LHCN-M2 (cell line): ENCODE measurements at regions not wholly inside any gene's neighbourhood (a gene's known extent, or its start where the extent isn't known, plus 50 kb on each side); places are given as distances from the start of the nearest gene placed in this dataset.
"Not testable (repeated sequence)": the region's sequence is repeated elsewhere in the genome, so short reads cannot be mapped to it uniquely, and the experiment has no call there.

Experiments used
- DNase-seq: peaks from one replicate; pipeline ENCODE4 v3.0.0-alpha.2; 2012; ENCODE audit warnings: low read depth

DNA sequence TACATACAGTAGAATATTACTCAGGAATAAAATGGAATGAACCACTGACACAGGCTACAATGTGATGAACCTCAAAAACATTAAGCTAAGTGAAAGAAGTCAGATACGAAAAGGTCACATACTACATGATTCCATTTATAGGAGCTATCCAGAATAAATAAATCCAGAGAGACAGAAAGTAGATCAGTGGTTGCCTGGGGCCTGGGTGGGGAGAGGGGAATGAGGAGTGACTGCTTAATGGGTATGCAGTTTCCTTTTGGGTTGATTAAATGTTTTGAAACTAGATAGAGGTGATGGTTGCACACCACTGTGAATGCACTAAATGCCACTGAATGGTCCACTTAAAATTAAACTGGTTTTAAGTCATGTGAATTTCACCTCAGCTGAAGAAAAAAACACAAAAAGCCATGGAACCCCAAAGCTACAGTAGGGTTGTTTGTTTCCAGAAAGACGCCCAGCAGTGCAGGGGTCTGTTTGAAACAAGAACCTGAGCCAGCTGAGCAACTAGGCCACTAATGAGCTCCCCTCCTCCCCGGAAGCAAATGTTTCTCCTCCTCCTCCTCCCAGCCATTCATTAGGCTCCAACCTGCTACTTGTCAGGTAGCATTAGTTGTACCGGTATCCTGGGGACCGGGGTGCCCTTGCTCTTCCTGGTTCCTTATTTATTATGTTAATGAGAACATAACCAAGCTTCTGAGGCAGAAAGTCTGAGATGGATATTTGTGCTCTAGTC is 168.4 kb downstream of the EVX1 start:
- no peak for DNase-seq

DNA sequence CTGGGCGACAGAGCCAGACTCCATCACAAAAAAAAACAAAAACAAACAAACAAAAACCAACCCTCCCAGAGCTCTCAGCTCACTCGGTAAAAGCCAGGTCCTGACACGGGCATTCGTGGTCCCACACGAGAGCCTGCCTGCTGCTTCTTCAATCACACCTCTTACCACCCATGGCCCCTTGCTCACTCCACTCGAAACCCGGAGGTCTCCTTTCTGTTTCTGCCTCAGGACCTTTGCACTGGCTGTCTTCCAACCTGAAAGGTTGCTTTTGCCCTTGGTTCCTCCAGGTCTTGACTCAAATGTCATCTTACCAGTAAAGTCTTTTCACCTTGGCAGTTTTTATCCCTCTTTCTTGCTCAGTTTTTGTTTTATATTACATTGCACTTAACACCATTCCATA is 169.6 kb downstream of the EVX1 start:
- DNase-seq, result no peak

DNA sequence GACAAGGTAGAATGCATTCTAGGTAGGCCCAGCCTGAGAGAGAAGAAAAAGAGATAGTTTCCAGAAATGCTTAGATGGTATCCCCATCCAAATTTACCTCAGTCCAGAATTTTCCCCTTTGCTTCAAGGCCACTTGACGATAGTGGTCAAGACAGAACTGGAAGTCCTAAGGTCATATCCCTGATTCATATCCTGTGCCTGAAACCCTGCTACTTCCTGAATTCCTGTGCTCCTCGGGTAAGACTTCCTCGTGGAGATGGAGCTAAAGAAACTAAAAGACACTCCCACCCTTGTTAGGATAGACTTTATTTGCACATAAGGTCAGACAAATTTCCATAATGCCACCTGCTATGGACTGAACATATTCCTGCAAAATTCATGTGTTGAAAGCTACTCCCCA is 175.9 kb downstream of the EVX1 start:
- DNase-seq, result no peak

DNA sequence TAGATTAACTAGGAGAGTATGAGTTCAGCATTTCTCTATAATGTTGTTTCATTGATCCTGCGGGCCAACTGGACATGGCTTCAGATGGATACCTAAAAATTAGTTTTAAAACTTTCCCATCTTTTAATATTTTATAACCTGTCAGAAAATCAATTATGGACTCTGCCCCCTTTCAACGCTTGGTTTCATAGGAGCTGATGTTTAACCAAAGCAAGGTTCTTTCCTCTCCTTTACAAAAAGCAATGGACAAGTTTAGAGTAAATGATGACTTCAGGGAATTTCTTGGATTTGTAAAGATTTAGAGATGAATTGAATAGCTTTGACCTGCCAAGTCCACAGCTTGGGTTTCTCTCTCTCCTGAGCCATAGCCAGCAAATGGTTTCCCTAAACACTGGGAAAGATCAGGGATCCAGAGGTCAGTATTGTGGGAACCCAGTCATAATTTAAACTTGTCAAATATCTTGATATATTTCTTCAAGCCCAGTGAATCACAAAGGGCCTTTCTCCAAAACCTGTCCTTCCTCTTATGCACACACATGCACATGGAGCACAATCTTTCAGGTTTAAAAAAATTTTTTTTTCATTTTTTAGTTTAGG is 177.1 kb downstream of the EVX1 start:
- peak; percentile 15 for DNase-seq

- DNase-seq, result no peak
Measured at GRCh38 chr7:27420702-27421101, 178.1 kb downstream of the EVX1 start.

DNA sequence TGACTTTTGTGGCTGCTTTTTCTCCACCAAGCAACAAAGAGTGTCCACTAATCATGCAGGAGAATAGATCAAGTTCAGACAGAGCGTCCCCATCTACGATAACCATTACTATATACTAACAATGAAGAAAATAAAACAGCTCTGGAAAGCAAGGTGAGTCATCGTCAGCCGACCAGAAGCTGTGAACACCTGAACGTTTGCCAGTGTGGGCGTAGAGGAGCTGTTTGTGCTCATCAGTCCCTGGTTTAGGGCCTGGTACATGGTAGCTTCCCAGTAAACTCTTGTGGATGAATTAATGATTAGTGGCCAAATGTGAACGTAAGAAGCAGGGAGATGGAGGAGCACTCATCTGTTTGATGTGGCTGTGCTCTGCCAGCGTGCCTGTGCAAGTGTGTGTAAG is 180.7 kb downstream of the EVX1 start:
- DNase-seq, result no peak

DNA sequence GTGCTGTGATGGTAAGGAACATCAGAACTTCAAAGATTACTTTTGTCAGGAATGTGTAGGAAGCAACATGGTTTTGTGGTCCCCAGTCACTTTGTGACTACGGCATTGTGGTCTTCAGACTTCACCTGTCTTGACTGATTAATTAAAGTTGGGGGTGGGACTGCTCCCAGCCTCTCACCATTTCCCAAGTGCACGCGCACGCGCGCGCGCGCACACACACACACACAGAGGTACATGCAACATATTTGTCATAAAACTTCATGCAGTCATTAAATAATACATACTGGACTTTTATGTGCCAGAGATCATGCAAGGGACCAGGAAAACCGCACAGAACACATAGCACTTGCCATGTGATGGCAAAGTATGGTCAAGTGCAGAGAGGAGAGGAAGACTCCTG is 181.2 kb downstream of the EVX1 start:
- DNase-seq, result no peak

DNA sequence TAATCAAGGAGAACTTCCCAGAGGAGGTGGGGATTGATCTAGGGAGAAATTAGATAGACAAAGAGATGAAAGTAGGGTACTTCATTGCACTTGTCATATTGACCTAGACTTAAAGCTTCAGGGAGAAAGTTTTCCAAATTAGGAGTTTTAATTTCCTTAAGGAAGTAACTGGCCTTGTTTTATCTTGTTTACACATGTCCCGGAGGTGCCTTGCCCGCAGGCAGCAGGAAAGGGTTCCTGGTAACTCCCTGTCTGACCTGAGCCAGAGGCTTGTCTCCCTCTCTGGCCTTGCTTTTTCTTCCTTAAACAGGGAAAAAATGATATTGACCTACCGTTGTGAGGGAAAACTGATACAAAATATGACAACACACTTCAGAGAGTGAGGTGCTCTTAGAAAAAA is 181.6 kb downstream of the EVX1 start:
- DNase-seq, result no peak

GRCh38 chr7:27424749-27425148 is 182.1 kb downstream of the EVX1 start:
- DNase-seq, result peak; percentile 4

GRCh38 chr7:27427416-27427815 is 184.8 kb downstream of the EVX1 start:
- DNase-seq, result no peak

GRCh38 chr7:27430105-27430504 is 187.5 kb downstream of the EVX1 start:
- DNase-seq, result no peak

DNA sequence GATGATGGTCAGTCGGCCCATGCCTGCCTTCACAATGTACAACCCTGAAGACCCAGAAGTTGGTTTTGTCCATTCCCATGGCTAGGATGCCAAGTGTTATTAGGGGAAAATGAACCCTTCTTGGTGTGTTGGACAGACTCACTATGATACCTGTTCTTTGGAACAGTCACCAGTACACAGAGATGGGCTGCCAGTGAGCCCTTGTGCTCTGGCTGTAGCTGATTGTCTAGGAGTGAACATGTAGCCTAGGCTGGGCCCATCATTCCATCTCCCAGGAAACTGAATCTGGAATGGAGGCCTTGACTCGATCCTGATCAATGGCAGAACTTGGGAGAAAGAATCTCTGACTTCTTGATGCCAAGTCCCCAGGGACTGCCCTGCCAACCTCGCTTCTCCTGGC is 188.9 kb downstream of the EVX1 start:
- no peak for DNase-seq

DNA sequence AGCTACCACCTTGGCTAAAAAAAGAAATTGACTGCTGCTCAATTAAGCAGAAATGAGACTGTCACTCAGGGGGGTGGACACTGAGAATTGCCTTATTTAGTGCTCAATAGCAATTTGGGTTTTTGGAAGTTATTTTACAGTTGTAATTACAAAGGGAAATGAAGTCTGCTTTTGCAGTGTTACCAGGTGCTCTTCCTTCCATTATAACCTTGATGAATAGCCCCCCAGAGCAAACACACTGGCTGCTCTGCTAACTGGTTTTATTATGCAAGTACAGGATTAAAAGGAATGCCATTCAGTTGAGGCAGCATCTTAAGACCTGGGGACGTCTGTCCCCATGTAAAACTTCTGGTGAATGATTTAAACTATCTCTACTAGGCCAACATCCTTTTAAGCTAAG is 191.0 kb downstream of the EVX1 start:
- DNase-seq, result no peak

GRCh38 chr7:27434756-27435400 is 192.3 kb downstream of the EVX1 start:
- peak; percentile 62 for DNase-seq

- peak; percentile 61 for DNase-seq
Measured at GRCh38 chr7:27435461-27435860, 192.9 kb downstream of the EVX1 start.

- DNase-seq, result no peak
Measured at GRCh38 chr7:27438881-27439589, 196.4 kb downstream of the EVX1 start.

DNA sequence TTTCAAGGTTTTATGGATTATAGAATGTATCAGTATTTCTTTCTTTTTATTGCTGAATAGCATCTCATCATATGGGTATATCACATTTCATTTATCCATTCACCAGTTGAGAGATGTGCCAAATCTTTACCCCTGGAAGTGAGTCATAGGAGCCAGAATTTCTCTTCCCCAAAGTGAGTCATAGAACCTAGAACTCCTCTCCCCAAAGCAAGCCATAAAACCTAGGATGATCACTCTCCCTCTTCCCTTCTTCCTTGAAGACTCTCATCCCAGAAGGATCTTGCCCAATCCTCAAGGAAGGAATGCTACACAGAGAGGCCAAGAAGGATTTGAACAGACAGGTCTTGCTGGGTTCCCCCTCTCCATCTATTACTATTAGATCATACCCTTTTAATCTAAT is 199.9 kb downstream of the EVX1 start:
- peak; percentile 87 for DNase-seq

- not testable (repeated sequence) for DNase-seq
Measured at GRCh38 chr7:27449046-27449445, 206.4 kb downstream of the EVX1 start.

GRCh38 chr7:27453702-27454405 is 208.8 kb downstream of the HIBADH start:
- peak; percentile 84 for DNase-seq

DNA sequence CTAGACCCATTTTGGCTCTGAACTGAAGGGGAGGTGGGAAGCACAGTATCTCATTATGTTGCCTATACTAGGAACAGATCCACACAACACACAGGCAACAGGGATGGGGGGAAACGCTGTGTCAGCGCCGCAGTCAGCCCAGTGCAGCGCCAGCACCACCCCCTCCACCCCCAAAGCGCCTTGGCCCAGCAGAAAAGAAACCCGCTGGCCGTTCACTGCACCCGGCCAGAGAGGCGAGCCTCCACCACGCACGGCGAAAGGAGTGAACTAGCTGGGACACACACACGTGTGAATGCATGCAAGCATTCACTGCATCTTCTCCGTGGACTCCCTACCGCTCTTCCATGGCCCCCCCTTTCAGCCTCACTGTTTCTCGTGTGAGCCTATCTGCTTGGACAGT is 205.6 kb downstream of the HIBADH start:
- not testable (repeated sequence) for DNase-seq
